ENCODE measurements at regions not wholly inside any gene's neighbourhood (a gene's known extent, or its start where the extent isn't known, plus 50 kb on each side); places are given as distances from the start of the nearest gene placed in this dataset.

DNA sequence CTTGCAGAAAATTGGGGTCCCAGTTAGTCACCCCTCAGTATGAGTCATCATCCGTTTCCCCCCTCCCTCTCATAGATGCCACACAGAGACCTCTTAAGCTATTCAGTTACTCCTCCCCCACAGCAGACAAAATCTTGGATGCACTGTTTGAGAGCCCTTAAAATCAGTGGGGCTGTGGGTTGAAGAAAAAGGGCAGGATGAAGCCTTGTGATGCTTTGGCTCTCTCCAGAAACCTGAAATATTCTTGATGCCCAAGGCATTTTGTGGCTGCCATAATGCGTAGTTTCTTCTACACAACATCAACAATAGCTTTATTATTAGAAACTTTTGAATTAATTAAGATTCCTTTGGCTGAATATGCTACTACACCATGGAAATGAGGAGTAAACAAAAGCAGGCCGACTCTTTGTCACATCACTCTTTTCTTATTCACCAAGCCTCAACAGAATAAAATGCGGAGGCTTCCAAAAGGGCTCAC, 133.8 kb downstream of the MRPS30 start:
- DNase-seq (ENCODE audit: low spot score in 2 of 2, unreplicated experiment in 2 of 2) = no peak
- Mint-ChIP-seq H3K9me3 (peaks cover 3% of the 10 kb centered on the region), H3K4me3 (no peak overlapping the region), H3K4me1 (peaks cover 8% of the 10 kb centered on the region), H3K36me3 (no peaks in the 10 kb centered on the region), H3K27ac (no peak overlapping the region), H3K27me3 (ENCODE audit: low read depth) (no peaks in the 10 kb centered on the region)
- no peak for TF ChIP-seq CTCF (IDR thresholded peaks at IDR 0.05; ENCODE audit: unreplicated experiment)

- Mint-ChIP-seq H3K9me3 (peaks cover 3% of the 10 kb centered on the region), H3K36me3 (no peaks in the 10 kb centered on the region), H3K27ac (no peak overlapping the region), H3K27me3 (ENCODE audit: low read depth) (no peaks in the 10 kb centered on the region), H3K4me1 (peaks cover 8% of the 10 kb centered on the region), H3K4me3 (no peak overlapping the region)
- TF ChIP-seq CTCF (IDR thresholded peaks at IDR 0.05; ENCODE audit: unreplicated experiment) = no peak
- no peak for DNase-seq (ENCODE audit: low spot score in 2 of 2, unreplicated experiment in 2 of 2)
These were observed 134.9 kb downstream of the MRPS30 start for GRCh38 chr5:44943647-44944046.

- no peak overlapping the region for H3K27ac Mint-ChIP-seq
These were observed 137.0 kb downstream of the MRPS30 start for GRCh38 chr5:44945743-44946142.

DNA sequence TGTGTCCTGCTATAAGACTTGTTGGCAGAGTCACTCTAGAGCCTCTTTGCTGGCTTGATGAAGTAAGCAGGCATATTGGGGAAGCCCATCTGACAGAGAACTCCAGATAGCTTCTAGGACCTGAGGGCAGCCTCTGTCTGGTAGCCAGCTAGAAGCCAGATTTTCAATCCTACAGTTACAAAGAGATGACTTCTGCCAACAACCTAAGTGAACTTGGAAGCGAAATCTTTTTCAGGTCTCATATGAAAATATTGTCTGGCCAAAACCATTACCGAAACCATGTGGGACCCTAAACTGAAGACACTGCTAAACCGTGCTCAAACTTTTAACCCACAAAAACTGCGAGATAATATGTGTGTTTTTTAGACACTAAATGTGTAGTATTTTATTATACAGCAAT, 140.9 kb downstream of the MRPS30 start:
- Mint-ChIP-seq H3K4me1 (no peaks in the 10 kb centered on the region), H3K27ac (no peak overlapping the region), H3K4me3 (no peak overlapping the region), H3K27me3 (ENCODE audit: low read depth) (peaks cover 5% of the 10 kb centered on the region), H3K9me3 (no peaks in the 10 kb centered on the region), H3K36me3 (no peaks in the 10 kb centered on the region)
- DNase-seq (ENCODE audit: low spot score in 2 of 2, unreplicated experiment in 2 of 2) = no peak
- no peak for TF ChIP-seq CTCF (IDR thresholded peaks at IDR 0.05; ENCODE audit: unreplicated experiment)

More at GRCh38 chr5:44945743-44946142, 137.0 kb downstream of the MRPS30 start:
- H3K4me1 Mint-ChIP-seq = peaks cover 8% of the 10 kb centered on the region
- H3K9me3 Mint-ChIP-seq = no peaks in the 10 kb centered on the region
- no peaks in the 10 kb centered on the region for H3K36me3 Mint-ChIP-seq
- H3K4me3 Mint-ChIP-seq = no peak overlapping the region
- no peaks in the 10 kb centered on the region for H3K27me3 Mint-ChIP-seq (ENCODE audit: low read depth)
- DNase-seq (ENCODE audit: low spot score in 2 of 2, unreplicated experiment in 2 of 2) = no peak
- no peak for TF ChIP-seq CTCF (IDR thresholded peaks at IDR 0.05; ENCODE audit: unreplicated experiment)

GRCh38 chr5:44951371-44951770, 142.6 kb downstream of the MRPS30 start:
- Mint-ChIP-seq H3K27me3 (ENCODE audit: low read depth) (peaks cover 6% of the 10 kb centered on the region), H3K9me3 (no peaks in the 10 kb centered on the region), H3K27ac (no peak overlapping the region), H3K4me1 (no peaks in the 10 kb centered on the region), H3K36me3 (no peaks in the 10 kb centered on the region), H3K4me3 (no peak overlapping the region)
- no peak for DNase-seq (ENCODE audit: low spot score in 2 of 2, unreplicated experiment in 2 of 2)
- no peak for TF ChIP-seq CTCF (IDR thresholded peaks at IDR 0.05; ENCODE audit: unreplicated experiment)

- H3K4me1 Mint-ChIP-seq = no peaks in the 10 kb centered on the region
- DNase-seq (ENCODE audit: low spot score in 2 of 2, unreplicated experiment in 2 of 2) = no peak
- H3K27me3 Mint-ChIP-seq (ENCODE audit: low read depth) = peaks cover 6% of the 10 kb centered on the region
- H3K27ac Mint-ChIP-seq = no peak overlapping the region
- no peak overlapping the region for H3K4me3 Mint-ChIP-seq
- no peaks in the 10 kb centered on the region for H3K36me3 Mint-ChIP-seq
- TF ChIP-seq CTCF (IDR thresholded peaks at IDR 0.05; ENCODE audit: unreplicated experiment) = peak; percentile 86
- no peaks in the 10 kb centered on the region for H3K9me3 Mint-ChIP-seq
These were observed 143.6 kb downstream of the MRPS30 start for GRCh38 chr5:44952376-44952775.
